OCI-LY1 (cell line): ENCODE measurements at regions not wholly inside any gene's neighbourhood (a gene's known extent, or its start where the extent isn't known, plus 50 kb on each side); places are given as distances from the start of the nearest gene placed in this dataset.

Source experiments
- H2AFZ ChIP-seq: fragments of 200-600 bp; sonication (generic), shearing (Covaris generic); 2 replicates; pipeline ENCODE4 v1.6.0; 2014; ENCODE audit warnings: antibody characterized with exemption, mild to moderate bottlenecking, low read length
- H3F3A ChIP-seq: fragments of 200-600 bp; sonication (generic), shearing (Covaris generic); 2 replicates; pipeline ENCODE4 v1.6.0; 2014; ENCODE audit warnings: mild to moderate bottlenecking, antibody characterized with exemption, low read length, moderate library complexity; ENCODE audit not compliant: insufficient read depth
- H3K27ac ChIP-seq: fragments of 200-600 bp; sonication (generic); 2 replicates; pipeline ENCODE4 v1.5.1; 2014; ENCODE audit warnings: low read length, mixed run types, mild to moderate bottlenecking, low read depth; ENCODE audit not compliant: poor library complexity, severe bottlenecking
- H3K27me3 ChIP-seq: fragments of 200-600 bp; sonication (generic); 2 replicates; pipeline ENCODE4 v1.6.0; 2014; ENCODE audit warnings: antibody characterized with exemption, mild to moderate bottlenecking, low read length, moderate library complexity; ENCODE audit not compliant: insufficient read depth
- H3K36me3 ChIP-seq: fragments of 200-600 bp; sonication (generic); 2 replicates; pipeline ENCODE4 v1.6.1; 2014; ENCODE audit warnings: mild to moderate bottlenecking, antibody characterized with exemption, low read length, moderate library complexity, mixed read lengths; ENCODE audit not compliant: insufficient read depth
- H3K4me1 ChIP-seq: fragments of 200-600 bp; sonication (generic); 2 replicates; pipeline ENCODE4 v1.5.1; 2014; ENCODE audit warnings: mild to moderate bottlenecking, low read length, moderate library complexity; ENCODE audit not compliant: insufficient read depth, severe bottlenecking
- H3K4me2 ChIP-seq: fragments of 200-600 bp; sonication (generic), shearing (Covaris generic); 2 replicates; pipeline ENCODE4 v1.6.1; 2014; ENCODE audit warnings: low read length
- H3K4me3 ChIP-seq: fragments of 200-600 bp; sonication (generic); 2 replicates; pipeline ENCODE4 v1.5.1; 2014; ENCODE audit warnings: low read length, low read depth, mild to moderate bottlenecking, mixed read lengths; ENCODE audit not compliant: poor library complexity, severe bottlenecking
- H3K79me2 ChIP-seq: fragments of 200-600 bp; shearing (Covaris generic); 2 replicates; pipeline ENCODE4 v1.6.1; 2016; ENCODE audit warnings: mixed run types, low read length, mixed read lengths; ENCODE audit not compliant: insufficient read depth
- H3K9ac ChIP-seq: fragments of 200-600 bp; sonication (generic), shearing (Covaris generic); 2 replicates; pipeline ENCODE4 v1.6.1; 2014; ENCODE audit warnings: mild to moderate bottlenecking, low read length, mixed read lengths
- H3K9me2 ChIP-seq: fragments of 200-600 bp; sonication (generic), shearing (Covaris generic); 2 replicates; pipeline ENCODE4 v1.6.1; 2014; ENCODE audit warnings: low read depth, mild to moderate bottlenecking, low read length, mixed read lengths
- H3K9me3 ChIP-seq: fragments of 200-600 bp; shearing (Covaris generic); 2 replicates; pipeline ENCODE4 v1.6.1; 2014; ENCODE audit warnings: low read length, mixed read lengths
- H4K20me1 ChIP-seq: fragments of 200-600 bp; sonication (generic), shearing (Covaris generic); 2 replicates; pipeline ENCODE4 v1.6.0; 2016; ENCODE audit warnings: mild to moderate bottlenecking, low read length; ENCODE audit not compliant: insufficient read depth
- CTCF ChIP-seq: fragments of 200-600 bp; sonication (generic), shearing (Covaris generic); IDR thresholded peaks from 2 replicates; pipeline ENCODE4 v1.5.1; 2017; ENCODE audit warnings: mild to moderate bottlenecking, antibody characterized with exemption, low read length, moderate library complexity, mixed read lengths
- EZH2 ChIP-seq: fragments of 200-600 bp; sonication (generic), shearing (Covaris generic); IDR thresholded peaks from 2 replicates; pipeline ENCODE4 v1.8.0; 2017; ENCODE audit warnings: borderline replicate concordance, mixed run types, mild to moderate bottlenecking, antibody characterized with exemption, low read length, moderate library complexity, mixed read lengths

DNA sequence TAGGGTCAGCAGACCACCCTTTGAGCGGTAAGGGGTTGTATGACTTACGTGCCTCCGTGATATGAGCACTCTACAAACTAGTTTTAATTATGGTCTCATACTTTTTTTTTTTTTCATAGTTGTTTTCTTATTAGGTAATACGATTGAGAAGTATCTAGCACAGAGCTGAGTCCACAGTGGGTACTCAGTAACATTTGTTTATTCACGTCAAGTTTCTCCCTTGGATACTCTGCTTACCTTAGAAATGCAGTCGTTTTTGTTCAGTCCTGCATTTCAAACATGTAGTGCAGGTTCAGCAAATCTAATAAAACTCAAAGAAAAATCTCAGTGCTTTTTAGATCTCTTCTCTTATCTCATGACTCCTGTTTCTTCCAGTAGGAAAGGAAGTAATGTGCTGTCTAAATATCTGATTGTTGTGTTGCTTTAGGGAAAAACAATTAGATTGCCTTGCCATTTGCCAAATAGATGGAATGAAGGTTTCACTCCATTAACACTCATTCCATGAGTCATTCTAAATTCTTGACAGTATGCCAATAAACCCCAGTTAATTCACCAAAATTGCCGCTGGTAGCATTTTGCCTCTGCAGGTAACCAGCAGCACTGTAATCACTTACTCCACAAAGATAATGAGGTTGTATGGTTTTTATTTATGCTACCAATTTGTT lies 118.9 kb downstream of the PTCSC3 start:
- Histone ChIP-seq H3K27ac (no peak overlapping the region), H3K36me3 (no peaks in the 10 kb centered on the region), H3K4me2 (no peak overlapping the region), H3F3A (no peaks in the 10 kb centered on the region), H3K4me1 (no peaks in the 10 kb centered on the region), H2AFZ (no peak overlapping the region), H3K4me3 (no peak overlapping the region), H4K20me1 (no peaks in the 10 kb centered on the region), H3K9me2 (no peaks in the 10 kb centered on the region), H3K9ac (no peak overlapping the region), H3K9me3 (no peaks in the 10 kb centered on the region), H3K79me2 (no peaks in the 10 kb centered on the region), H3K27me3 (no peaks in the 10 kb centered on the region; the same call in 1 of the 2 replicates)
- TF ChIP-seq CTCF (no peak), EZH2 (no peak)

DNA sequence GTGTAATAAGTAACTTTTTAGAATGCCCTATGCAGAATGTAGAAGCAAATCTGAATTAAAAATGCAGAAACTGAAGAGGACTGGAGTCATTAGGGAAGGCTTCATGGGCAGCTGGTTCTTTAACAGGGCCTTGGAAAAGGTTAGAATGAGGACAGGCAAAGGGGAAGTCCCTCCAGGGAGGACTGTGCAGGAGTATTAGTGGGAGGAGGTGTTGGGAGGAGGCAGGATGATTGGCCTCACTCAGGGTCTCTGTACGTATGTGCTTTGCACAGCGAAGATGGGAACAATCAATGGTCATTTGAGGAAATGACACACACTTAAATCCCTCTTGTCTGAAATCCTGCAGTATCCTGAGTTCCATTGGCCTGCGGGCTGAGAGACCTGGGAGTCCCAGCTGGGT lies 119.7 kb downstream of the PTCSC3 start:
- TF ChIP-seq CTCF (no peak), EZH2 (no peak)
- Histone ChIP-seq H3K4me2 (no peak overlapping the region), H3K4me1 (no peaks in the 10 kb centered on the region), H3K4me3 (no peak overlapping the region), H3K79me2 (no peaks in the 10 kb centered on the region), H3K9me2 (no peaks in the 10 kb centered on the region), H3K36me3 (no peaks in the 10 kb centered on the region), H4K20me1 (no peaks in the 10 kb centered on the region), H3F3A (no peaks in the 10 kb centered on the region), H3K27ac (no peak overlapping the region), H3K9ac (no peak overlapping the region), H2AFZ (no peak overlapping the region), H3K27me3 (no peaks in the 10 kb centered on the region; the same call in 1 of the 2 replicates), H3K9me3 (no peaks in the 10 kb centered on the region)

DNA sequence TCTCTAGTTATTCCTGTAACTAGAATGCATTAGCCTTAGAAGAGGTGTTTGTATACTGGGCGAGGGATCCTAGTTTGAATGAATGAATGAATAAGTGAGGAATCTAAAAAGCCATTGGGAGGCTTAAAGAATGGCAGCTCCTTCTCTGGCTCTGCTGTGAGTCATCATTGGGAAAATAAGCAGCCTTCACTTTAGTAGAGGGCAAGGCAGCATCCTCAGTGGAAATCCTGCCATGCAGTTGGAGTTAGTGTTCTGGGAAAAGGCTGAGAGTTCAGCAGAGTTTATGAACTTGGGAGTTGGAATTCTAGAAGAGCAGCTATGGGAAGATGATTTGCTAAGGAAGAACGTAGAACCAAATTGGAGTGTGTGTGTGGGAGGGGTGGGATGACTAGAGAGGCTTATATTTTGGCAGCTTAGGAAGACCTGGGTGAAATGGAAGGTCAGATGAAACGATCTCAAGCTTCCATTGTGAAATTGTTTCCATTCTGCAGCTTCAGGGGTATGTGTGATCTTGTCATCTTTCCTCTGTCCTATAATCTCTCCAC lies 120.8 kb downstream of the PTCSC3 start:
- Histone ChIP-seq H3K4me1 (no peaks in the 10 kb centered on the region), H4K20me1 (no peaks in the 10 kb centered on the region), H3F3A (no peaks in the 10 kb centered on the region), H3K4me3 (no peak overlapping the region), H3K79me2 (no peaks in the 10 kb centered on the region), H3K9me2 (no peaks in the 10 kb centered on the region), H3K4me2 (no peak overlapping the region), H2AFZ (no peak overlapping the region), H3K9me3 (no peaks in the 10 kb centered on the region), H3K27ac (no peak overlapping the region), H3K36me3 (no peaks in the 10 kb centered on the region), H3K27me3 (no peaks in the 10 kb centered on the region; the same call in 1 of the 2 replicates), H3K9ac (no peak overlapping the region)
- no peak for TF ChIP-seq EZH2
- no peak for TF ChIP-seq CTCF
